GM12873 (cell line): ENCODE measurements at regions not wholly inside any gene's neighbourhood (a gene's known extent, or its start where the extent isn't known, plus 50 kb on each side); places are given as distances from the start of the nearest gene placed in this dataset.

Source experiments
- TF ChIP-seq, protein P1 (sequence below): IDR thresholded peaks from 2 replicates; pipeline ENCODE4 v1.5.1; 2012; ENCODE audit warnings: low read depth, mild to moderate bottlenecking, moderate library complexity, low read length, control low read depth; ENCODE audit not compliant: insufficient read depth; ENCODE audit errors: missing control alignments

DNA sequence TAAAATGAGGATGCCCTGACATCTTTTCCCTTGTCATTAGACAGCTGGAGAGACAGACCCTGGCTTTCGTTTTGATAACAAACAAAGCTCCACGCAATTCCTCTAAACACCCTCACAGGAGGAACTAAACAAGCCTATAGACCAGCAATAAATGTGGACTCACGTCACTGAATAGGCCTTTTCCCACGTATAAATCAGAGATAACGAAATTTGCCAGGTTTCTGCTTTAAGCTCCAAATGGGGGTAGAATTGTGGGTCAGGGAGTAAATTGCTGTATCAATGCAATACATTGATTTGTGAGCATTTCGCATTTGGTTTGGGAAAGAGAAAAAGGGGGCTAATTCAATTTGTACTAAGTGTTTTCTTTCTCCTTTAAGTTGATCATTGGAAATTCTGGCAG lies 256.0 kb downstream of the PMP22 start:
- TF ChIP-seq, protein P1, sequence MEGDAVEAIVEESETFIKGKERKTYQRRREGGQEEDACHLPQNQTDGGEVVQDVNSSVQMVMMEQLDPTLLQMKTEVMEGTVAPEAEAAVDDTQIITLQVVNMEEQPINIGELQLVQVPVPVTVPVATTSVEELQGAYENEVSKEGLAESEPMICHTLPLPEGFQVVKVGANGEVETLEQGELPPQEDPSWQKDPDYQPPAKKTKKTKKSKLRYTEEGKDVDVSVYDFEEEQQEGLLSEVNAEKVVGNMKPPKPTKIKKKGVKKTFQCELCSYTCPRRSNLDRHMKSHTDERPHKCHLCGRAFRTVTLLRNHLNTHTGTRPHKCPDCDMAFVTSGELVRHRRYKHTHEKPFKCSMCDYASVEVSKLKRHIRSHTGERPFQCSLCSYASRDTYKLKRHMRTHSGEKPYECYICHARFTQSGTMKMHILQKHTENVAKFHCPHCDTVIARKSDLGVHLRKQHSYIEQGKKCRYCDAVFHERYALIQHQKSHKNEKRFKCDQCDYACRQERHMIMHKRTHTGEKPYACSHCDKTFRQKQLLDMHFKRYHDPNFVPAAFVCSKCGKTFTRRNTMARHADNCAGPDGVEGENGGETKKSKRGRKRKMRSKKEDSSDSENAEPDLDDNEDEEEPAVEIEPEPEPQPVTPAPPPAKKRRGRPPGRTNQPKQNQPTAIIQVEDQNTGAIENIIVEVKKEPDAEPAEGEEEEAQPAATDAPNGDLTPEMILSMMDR: no peak

GRCh38 chr17:15007147-15007553 lies 258.0 kb downstream of the PMP22 start:
- TF ChIP-seq, protein P1: no peak

GRCh38 chr17:15006421-15007128 lies 258.6 kb downstream of the PMP22 start:
- TF ChIP-seq, protein P1: no peak

GRCh38 chr17:15000661-15001060 lies 264.5 kb downstream of the PMP22 start:
- TF ChIP-seq, protein P1: no peak

GRCh38 chr17:14997290-14997689 lies 267.8 kb downstream of the PMP22 start:
- TF ChIP-seq, protein P1: no peak

GRCh38 chr17:14986127-14986526 lies 279.0 kb downstream of the PMP22 start:
- TF ChIP-seq, protein P1: no peak

- TF ChIP-seq, protein P1: no peak
Measured at GRCh38 chr17:14972844-14973243, 292.3 kb downstream of the PMP22 start.
